Stimulated activated CD4-positive, alpha-beta T cell treated with anti-CD3 and anti-CD28 coated beads, TNF-alpha, amount 100 ng/mL, for 24 hours (primary cell): ENCODE measurements at regions not wholly inside any gene's neighbourhood (a gene's known extent, or its start where the extent isn't known, plus 50 kb on each side); places are given as distances from the start of the nearest gene placed in this dataset.
"Not testable (repeated sequence)": the region's sequence is repeated elsewhere in the genome, so short reads cannot be mapped to it uniquely, and the experiment has no call there.

Experiments used
- DNase-seq, 3 experiments: peaks; one replicate each; pipeline ENCODE4 v3.0.0-alpha.2; 2020; ENCODE audit warnings: low read depth in 3 of 3

DNA sequence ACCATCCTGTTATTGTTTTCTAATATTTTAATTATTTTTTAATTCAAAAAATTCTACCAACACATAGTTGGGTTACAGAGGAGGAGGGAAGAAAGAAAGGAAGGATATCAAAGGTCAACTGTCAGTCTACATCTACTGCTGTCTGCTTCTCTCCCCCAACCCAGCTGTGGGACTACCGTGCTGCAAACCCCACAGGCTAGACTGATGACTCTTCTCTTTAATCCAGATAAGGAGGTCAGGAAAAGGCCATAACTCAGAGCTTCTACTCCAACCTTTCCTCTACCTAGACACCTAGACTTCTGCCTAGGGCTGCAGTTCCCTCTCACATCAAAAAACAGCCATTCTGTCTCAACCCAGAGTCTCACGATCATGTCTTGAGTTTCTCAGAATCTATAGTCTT, 124.2 kb upstream of the ETV3 start:
- no peak for DNase-seq

DNA sequence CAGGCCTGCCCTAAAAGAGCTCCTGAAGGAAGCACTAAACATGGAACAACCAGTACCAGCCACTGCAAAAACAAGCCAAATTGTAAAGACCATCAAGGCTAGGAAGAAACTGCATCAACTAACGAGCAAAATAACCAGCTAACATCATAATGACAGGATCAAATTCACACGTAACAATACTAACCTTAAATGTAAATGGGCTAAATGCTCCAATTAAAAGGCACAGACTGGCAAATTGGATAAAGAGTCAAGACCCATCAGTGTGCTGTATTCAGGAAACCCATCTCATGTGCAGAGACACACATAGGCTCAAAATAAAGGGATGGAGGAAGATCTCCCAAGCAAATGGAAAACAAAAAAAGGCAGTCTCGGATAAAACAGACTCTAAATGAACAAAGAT, 117.7 kb upstream of the ETV3 start:
- not testable (repeated sequence) for DNase-seq

DNA sequence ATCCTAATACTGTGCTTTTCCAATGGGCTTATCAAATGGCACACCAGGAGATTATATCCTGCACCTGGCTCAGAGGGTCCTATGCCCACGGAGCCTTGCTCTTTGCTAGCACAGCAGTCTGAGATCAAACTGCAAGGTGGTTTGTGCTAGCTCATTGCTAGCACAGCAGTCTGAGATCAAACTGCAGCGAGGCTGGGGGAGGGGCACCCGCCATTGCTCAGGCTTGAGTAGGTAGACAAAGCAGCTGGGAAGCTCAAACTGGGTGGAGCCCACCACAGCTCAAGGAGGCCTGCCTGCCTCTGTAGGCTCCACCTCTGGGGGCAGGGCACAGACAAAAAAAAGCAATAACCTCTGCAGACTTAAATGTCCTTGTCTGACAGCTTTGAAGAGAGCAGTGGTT, 116.0 kb upstream of the ETV3 start:
- not testable (repeated sequence) for DNase-seq

DNA sequence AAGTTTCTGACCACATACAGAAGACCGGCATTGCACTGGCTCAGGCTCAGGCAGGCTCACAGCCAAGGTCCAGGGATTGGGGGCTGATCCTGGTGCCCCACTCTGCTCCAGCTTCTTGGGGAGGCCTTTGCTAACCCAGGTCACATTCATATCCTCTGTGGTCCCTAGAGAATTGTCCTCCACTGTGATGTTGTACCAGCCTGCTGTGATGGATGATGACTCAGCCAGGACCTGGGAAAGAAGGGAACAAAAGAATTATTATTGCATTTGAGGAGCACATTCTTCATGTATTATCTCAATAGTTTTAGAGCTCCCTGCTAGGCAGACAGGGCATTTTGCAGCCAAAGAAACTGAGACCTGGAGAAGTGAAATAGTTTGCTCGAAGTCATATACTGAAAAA, 114.3 kb upstream of the ETV3 start:
- DNase-seq: no peak

DNA sequence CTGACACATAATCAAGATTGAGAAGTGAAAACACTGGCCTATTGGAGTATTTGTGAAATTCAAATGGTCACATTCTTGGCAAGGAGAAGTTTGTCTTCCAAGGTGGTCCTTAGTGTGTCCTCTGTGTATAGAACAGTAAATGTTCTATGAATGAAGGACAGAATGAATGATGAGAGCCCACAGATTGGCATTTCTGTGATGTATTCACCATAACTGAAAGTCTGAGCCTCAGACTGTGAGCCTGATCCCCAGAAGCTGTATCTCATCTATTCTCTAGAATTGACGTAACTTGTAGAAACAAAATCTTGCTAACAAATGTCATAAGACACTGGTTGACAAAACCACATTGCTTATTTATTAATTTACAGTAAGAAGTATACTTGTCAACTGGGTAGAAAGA, 111.5 kb upstream of the ETV3 start:
- no peak for DNase-seq

DNA sequence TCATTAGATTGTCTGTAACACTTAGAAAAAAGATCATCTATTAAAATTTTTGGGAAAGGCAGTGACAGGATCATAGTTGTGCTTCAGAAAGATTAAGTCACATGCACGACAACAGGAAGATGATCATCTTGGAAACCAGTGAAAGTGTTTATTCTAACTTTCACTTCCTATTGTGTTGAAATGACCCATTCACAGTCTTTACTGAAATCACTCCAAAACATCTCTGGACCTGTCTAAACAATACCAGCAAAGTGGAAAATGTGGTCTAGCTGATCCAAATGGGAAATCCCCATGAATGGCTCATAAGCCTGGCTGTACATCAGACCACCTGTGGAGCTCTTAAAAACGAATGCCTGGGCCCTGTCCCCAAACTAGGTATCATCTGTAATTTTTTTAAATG, 111.1 kb upstream of the ETV3 start:
- DNase-seq: no peak

DNA sequence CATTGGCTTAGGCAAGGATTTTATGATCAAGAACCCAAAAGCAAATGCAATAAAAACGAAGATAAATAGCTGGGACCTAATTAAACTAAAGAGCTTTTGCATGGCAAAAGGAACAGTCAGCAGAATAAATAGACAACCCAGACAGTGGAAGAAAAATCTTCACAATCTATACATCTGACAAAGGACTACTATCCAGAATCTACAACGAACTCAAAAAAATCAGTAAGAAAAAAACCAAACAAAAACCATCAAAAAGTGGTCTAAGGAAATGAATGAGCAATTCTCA, 109.5 kb upstream of the ETV3 start:
- DNase-seq: not testable (repeated sequence)

DNA sequence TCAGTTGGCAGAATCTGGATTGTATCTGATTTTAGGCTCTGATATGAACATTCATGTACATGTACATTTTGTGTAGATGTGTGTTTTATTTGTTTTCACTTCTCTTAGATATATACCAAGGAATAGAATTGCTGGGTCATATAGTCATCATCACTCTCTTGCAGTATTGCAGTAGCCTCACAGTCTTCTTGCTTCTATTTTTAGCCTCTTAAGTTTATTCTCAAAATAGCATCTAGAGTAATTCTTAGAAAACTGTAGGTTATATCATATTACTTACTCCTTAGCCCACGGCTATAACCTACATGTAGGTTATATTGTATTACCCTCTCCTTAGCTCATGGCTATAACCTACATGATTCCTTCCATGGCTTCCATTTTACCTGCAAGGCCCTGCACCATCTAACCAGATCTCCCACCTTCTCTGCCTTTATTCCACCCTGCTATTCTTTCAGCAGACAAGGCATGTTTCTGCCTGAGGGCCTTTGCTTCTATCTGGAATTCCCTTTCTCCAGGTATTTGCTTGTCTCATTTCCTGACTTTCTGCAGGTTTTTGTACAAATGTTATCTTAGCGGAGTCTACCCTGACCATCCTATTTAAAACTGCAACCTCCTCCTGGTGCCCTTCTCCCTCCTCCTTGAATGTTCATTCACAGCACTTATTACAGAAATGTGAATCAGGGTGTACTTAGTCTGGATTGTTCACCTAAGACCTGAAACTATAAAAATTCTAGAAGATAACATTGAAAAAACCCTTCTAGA, 109.0 kb upstream of the ETV3 start:
- no peak for DNase-seq

DNA sequence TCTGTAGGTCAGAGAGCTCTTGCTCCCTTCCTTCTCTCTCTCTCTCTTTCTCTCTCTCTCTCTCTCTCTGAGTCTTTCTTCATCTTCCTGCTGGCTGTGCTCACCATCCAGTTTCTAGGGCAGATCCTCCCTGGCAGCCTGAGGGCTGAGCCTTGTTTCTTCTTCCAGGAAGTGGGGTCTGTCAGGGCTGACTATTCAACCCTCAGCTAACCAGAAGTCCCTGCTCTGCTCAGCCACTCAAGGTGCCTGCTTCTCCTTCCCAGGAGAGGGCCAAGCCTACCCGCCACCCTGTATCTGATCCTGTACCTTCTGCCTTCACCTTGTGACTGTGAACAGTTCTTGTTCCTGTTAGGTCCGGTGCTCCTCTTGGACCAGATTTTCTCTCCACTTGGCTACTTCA, 107.6 kb upstream of the ETV3 start:
- DNase-seq: no peak

DNA sequence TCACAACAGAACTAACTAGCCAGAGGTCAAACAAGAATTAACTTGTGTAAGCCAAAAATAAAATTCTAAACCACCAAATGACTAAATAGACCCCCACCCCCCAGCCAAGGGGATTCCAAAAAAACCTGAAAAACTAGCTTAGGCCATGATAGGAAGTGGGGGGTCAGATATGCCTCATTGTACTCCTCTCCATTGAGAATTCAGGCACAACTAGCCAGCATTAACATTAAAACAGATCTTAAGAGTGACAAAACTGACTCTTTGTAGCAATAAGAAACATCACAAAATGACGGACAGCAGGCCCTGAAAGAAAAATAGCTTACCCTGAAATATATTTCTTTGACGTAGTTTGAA, 103.0 kb upstream of the ETV3 start:
- DNase-seq: no peak

DNA sequence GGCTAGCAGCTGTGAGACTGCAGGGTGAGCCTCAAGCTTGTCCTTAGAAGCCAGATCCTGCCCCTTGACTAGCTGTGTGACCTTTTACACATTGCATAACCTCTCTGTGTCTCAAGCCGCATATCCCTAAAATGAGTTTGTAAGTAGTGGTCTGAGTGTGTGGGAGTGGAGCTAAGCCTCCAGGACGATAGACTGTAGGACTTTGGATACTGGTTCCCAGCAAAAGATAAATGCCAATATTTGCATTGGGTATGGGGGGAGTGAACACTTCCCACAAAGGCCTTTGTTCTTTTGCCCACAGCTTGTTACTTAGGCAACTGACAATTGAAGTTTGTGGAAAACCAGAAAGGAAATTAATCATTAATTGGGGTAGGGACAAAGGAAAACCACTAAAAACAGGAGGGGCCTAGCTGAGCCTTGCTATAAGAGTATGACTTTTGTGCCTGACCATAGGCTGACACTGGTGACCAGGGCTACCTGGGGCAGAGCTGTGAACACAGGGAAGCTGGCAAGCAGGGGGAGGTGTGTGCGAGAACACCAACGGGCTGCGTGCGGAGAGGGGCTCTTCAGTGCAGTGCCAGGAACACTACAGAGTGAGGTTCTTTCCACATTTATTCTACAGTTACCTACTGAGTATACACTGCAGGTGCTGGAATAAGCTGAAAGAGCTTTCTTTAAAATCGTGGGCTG, 102.4 kb upstream of the ETV3 start:
- DNase-seq: no peak

DNA sequence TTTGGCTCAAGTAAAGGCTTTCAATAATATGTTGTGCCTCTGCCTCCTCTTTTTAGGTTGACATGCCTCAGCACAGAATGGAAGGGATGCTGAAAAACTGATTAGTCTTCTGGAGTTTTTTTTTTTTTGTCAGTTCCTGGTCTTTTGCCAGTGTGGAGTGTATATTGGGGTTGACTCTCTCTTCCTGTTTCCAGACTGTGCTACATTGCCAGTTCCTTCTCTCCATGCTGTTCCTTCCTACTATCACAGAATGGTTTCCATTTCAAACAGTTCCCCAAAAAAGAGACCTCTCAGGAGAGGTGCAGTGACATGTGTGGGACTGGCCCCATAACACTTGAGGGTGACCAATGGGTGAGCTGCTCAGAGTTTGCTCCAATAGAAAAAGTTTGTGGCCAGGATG, 101.7 kb upstream of the ETV3 start:
- DNase-seq: no peak

DNA sequence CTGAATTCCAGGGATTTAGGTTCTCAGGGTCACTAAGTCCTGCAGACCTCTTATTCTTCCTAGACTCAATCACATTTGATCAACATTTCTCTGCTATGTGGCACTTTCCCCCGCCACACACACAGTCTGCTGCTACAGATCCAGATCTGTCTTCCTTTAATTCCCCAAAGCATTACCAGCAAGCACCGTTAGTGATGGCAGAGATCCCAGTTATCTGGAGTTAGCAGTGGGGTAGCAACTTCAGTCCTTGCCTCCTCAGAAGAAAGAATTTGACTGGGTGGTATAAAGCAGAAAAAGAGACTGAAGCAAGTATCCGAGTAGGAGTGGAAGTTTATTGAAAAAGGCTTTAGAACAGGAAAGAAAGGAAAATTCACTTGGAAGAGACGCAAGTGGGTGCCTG, 100.4 kb upstream of the ETV3 start:
- no peak for DNase-seq

DNA sequence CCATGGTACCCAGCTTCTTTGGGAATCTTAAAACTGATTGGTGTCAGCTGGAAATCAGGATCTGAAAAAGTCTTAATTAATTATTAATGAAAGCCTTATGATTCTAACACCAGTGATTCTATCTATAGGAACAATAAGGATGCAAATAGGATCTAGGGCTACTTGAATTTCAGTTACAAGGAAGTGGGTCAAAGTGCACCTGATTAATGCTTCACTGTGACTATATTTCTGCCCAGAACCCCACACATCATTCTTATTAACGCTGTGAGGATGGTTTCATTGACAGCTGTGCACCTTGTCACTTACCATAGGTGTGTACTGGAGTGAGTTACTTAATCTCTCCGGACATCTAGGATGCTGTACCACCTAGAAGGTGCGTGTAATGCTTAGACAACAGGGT, 99.8 kb upstream of the ETV3 start:
- no peak for DNase-seq

DNA sequence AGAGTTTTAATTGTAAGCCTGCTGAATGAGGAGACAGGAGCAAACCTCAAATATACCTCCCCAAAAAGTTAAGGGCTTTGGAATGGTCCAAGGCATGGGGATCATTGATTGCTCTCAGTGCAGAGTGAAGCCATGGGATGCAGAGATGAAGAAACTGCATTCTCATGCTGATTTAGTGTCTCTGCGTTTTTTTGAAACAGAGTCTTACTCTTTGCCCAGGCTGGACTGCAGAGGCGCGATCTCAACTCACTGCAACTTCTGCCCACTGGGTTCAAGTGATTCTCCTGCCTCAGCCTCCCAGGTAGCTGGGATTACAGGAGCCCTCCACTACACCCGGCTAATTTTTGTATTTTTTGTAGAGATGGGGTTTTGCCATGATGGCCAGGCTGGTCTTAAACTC, 99.3 kb upstream of the ETV3 start:
- no peak for DNase-seq

DNA sequence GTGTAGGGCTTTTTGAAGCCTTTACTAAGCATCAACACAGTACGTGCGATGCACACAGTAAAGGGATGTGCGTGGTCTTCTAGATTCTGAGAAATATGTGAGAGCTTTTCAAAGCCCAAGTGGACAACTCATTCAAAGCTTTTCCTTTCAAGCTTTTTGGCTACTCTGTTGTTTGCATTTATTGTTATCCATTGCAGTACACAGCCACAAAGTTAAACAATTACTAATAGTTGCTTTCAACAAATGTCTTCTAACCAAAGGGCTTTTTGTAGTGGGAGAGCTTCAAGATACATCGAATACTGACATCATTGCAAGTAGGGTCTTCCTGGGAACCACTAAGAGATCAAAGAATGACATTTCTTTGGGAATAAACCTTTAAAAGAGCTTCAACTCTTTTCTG, 97.9 kb upstream of the ETV3 start:
- DNase-seq: no peak

DNA sequence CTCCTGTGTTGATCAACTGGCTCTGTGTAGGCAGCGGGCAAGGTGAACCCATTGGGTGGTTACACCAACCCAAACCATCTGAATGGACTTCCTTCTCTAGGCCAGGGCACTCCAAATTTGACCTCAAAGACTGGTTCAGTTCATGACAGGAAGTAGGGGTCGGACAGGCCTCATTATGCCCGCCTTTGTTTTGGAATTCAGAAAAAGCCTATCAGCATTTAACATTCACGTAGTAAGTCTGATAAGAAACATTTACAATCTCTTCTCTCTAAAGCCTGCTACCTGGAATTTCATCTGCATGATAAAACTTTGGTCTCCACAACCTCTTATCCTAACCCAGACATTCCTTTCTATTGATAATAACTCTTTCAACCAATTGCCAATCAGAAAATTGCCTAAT, 97.1 kb upstream of the ETV3 start:
- DNase-seq: no peak

DNA sequence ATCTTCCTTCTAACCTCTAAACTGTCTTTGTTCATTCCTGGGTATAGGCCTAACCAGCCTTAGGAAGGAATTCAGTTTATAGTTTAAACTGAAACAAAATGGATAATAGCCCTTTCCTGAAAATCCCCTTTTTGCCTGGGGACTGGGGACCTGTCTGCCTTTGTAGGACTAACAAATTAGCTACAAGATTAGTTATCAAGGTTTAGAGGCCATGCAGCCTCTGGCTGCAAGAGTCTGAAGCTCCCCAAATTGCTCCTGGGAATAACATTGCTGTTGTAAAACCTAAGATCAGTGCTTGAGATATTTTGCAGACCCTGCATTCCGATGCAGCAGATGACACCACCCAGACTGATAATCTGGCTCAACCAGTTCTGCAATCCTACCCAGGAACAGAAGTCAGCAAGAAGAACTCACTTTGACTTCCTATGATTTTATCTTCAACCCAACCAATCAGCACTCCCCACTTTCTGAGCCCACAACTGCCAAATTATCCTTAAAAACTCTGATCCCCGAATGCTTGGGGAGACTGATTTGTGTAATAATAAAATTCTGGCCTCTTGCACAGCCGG, 96.6 kb upstream of the ETV3 start:
- DNase-seq: no peak

DNA sequence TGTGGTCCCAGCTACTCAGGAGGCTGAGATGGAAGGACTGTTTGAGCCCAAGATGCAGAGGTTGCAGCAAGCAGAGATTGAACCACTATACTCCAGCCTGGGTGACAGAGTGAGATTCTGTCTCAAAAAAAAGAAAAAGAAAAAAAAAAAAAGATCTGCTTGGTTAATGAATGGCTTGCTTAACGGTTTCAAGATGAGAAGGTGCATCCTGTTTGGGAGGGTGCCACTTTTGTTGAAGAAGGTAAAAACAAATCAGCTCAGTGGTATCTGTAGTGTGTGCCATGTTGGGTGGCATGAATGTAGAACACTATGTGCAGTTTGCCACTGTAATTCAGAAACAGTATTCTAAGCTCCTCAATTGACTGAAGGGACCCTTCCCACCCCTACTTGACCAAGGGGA, 94.9 kb upstream of the ETV3 start:
- DNase-seq: no peak

DNA sequence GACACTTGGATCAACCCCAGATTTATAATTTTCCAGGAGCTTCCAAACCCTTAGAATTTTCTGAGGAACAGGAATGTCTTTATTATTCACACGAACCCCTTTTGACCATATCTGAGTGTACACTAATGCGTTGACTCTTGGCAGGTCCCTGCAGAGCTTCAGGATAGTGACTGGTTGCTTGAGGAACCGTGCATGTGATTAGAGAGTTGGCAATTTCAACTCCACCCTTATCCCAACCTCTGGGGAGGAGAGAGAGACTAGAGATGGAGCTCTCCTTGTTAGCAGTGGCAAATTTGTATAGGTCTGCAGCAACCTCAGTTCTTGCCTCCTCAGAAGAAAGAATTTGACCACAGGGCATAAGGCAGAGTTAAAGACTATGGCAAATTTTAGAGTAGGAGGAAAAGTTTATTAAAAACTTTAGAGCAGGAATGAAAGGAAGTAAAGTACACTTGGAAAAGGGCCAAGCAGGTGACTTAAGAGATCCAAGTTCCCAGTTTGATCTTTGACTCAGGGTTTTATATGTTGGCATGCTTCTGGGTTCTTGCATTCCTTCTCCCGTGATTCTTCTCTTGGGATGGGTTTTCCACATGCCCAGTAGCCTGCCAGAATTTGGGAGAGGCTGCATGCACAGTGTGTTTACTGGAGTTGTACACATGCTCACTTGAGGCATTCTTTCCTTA, 93.8 kb upstream of the ETV3 start:
- no peak for DNase-seq

DNA sequence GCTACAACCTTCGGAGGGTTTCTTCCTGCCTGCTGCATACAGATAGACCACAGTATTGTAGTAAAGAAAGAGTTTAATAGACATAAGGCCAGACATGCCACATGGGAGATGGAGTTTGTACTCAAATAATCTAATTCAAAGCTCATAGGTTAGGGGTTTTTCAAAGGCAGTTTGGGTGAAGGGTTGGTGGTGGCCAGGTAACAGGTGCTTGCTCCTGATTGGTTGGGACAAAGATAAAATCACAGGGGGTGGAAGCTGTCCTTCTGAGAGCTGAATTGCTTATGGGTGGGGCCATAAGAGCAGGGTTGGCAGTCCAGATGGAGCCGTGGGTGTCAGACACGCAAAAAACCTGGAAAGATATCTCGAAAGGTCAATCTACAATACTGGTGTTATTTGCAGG, 92.3 kb upstream of the ETV3 start:
- DNase-seq: no peak

DNA sequence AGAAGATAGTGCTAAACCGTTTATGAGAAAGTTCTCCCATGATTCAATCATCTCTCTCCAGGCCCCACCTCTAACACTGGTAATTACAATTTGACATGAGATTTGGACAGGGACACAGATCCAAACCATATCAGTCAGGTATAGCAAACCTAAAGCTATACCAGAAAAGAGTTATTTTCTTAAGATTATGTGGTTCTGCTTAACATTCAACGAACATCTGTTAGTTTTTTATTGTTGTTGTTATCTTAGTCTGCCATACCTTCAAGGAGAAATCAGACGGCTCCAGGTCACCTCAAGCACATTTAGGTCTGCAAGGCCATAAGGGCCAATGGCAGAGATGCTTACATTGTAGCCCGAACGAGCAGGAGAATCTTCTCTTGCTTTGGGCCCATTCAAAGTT, 89.5 kb upstream of the ETV3 start:
- no peak for DNase-seq

DNA sequence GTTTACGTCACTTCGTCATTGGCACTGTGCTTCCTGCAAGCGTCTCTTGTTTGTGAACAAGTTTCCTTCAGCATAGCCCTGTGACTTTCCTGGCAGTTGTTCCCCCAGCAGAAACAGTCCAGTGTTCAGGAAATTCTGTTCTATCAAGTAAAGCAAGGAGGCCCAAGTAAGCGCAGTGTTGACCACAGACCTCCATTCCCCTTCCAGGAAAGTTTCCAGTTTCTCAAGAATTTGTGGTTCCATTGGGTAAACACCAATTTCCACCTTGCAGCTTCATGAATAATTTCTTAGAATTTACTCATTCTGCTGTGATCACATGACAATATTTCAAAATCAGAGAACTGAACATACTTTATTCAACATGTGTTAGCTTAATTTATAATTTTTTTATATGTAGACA, 88.5 kb upstream of the ETV3 start:
- no peak for DNase-seq
